Gastroesophageal sphincter (tissue), 4 donors: ENCODE measurements at regions not wholly inside any gene's neighbourhood (a gene's known extent, or its start where the extent isn't known, plus 50 kb on each side); places are given as distances from the start of the nearest gene placed in this dataset.

Experiments
- ATAC-seq: fragments of 150-250 bp; one replicate; pipeline ENCODE4 v1.9.1; 2016; ENCODE audit warnings: mild to moderate bottlenecking, moderate library complexity
- H3K27ac ChIP-seq, 4 donors: fragments of 200-600 bp; sonication (generic) in 3 of 4; 1 replicate in 3 of 4; 2 replicates in 1 of 4; pipeline ENCODE4 v1.5.1; 2016 to 2019
- H3K27me3 ChIP-seq: fragments of 200-600 bp; sonication (generic); one replicate; pipeline ENCODE4 v1.5.1; 2019
- H3K36me3 ChIP-seq, 2 donors: fragments of 200-600 bp; sonication (generic); one replicate each; pipeline ENCODE4 v1.5.1; 2019; ENCODE audit warnings: control low read depth in 1 of 2
- H3K4me1 ChIP-seq, 3 donors: fragments of 200-600 bp; sonication (generic); 1 replicate in 2 of 3; 2 replicates in 1 of 3; pipeline ENCODE4 v1.5.1; 2016 to 2019; ENCODE audit warnings: control low read depth in 2 of 3
- H3K4me3 ChIP-seq, 2 donors: fragments of 200-600 bp; sonication (generic); one replicate each; pipeline ENCODE4 v1.5.1; 2019; ENCODE audit warnings: mild to moderate bottlenecking in 1 of 2, moderate library complexity in 1 of 2
- H3K9me3 ChIP-seq, 3 donors: fragments of 200-600 bp; sonication (generic); one replicate each; pipeline ENCODE4 v1.5.1; 2017 to 2019; ENCODE audit warnings: control low read depth in 2 of 3
- EP300 ChIP-seq: sonication (generic); formaldehyde crosslinking; IDR thresholded peaks from one replicate; pipeline ENCODE4 v1.6.1; 2017; ENCODE audit warnings: antibody characterized with exemption, mild to moderate bottlenecking
- POLR2A ChIP-seq, 2 donors: fragments of 450-650 bp; IDR thresholded peaks; one replicate each; pipeline ENCODE4 v1.6.1; 2017; ENCODE audit warnings: antibody characterized with exemption in 2 of 2, mild to moderate bottlenecking in 2 of 2, moderate library complexity in 1 of 2
- POLR2AphosphoS5 ChIP-seq: sonication (generic); formaldehyde crosslinking; IDR thresholded peaks from one replicate; pipeline ENCODE4 v1.6.1; 2017; ENCODE audit warnings: antibody characterized with exemption
- WGBS, 2 donors: methylation state at CpG; one replicate each; pipeline ENCODE4 v1.1.5; 2018; ENCODE audit warnings: low coverage in 1 of 2; 5-methylcytosine and 5-hydroxymethylcytosine counted together
- TF ChIP-seq, protein P1 (sequence below), 4 experiments: fragments of 200-600 bp in 2 of 4; fragments of 450-650 bp in 2 of 4; sonication (generic) in 1 of 4; IDR thresholded peaks; one replicate each; pipeline ENCODE4 v1.5.1; 2017 to 2019; ENCODE audit warnings: antibody characterized with exemption in 4 of 4, mild to moderate bottlenecking in 2 of 4, moderate library complexity in 2 of 4

DNA sequence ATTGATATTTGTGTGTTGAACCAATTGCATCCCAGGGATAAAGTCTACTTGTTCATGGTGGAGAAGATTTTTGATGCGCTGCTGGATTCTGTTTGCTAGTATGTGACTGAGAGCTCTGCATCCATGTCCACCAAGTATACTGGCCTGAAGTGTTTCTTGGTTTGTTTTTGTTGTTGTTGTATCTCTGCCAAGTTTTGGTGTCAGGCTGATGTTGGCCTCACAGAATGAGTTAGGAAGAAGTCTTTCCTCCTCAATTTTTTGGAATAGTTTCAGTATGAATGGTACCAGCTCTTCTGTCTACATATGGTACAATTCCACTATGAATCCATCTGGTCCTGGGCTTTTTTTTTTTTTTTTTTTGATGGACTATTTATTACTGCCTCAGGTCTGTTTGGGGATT is 50.9 kb upstream of the OSTN start:
- no peak for ATAC-seq
- WGBS, 2 donors = 86 to 100% methylated on average over 1 of the region's 1 CpG
- Histone ChIP-seq H3K4me1 (no peaks in the 10 kb centered on the region), H3K27me3 (no peaks in the 10 kb centered on the region), H3K27ac (no peak overlapping the region), H3K4me3 (no peak overlapping the region), H3K36me3 (no peaks in the 10 kb centered on the region), H3K9me3 (no peaks in the 10 kb centered on the region)
- TF ChIP-seq EP300 (no peak), POLR2AphosphoS5 (no peak), POLR2A (IDR thresholded peaks at IDR 0.05) (no peak)
- TF ChIP-seq, protein P1, sequence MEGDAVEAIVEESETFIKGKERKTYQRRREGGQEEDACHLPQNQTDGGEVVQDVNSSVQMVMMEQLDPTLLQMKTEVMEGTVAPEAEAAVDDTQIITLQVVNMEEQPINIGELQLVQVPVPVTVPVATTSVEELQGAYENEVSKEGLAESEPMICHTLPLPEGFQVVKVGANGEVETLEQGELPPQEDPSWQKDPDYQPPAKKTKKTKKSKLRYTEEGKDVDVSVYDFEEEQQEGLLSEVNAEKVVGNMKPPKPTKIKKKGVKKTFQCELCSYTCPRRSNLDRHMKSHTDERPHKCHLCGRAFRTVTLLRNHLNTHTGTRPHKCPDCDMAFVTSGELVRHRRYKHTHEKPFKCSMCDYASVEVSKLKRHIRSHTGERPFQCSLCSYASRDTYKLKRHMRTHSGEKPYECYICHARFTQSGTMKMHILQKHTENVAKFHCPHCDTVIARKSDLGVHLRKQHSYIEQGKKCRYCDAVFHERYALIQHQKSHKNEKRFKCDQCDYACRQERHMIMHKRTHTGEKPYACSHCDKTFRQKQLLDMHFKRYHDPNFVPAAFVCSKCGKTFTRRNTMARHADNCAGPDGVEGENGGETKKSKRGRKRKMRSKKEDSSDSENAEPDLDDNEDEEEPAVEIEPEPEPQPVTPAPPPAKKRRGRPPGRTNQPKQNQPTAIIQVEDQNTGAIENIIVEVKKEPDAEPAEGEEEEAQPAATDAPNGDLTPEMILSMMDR (IDR thresholded peaks at IDR 0.05) = no peak

DNA sequence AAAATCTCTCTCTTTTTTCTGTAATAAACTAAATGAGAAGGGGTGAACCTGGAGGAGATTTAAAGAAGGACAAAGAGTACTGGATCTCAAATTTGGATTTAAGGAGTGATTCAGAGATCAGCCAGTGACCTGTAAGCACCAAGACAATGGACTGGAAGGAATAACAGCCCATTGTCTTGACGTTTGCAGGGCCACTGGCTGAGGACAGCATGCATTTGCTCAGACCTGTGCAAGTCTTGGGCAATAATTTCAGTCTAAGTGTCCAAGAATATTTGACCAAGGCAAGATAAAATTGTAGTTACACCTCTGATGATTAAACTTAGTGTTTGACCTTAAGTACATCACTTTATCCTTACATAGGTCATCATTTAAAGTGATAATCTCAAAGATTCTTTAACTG is 55.8 kb upstream of the OSTN start:
- 78% methylated on average over 1 of the region's 1 CpG; no CpG with 5 or more reads in 1 of the 2 donors for WGBS, 2 donors
- Histone ChIP-seq H3K27me3 (no peaks in the 10 kb centered on the region), H3K27ac (no peak overlapping the region), H3K9me3 (no peaks in the 10 kb centered on the region), H3K4me3 (no peak overlapping the region), H3K4me1 (no peaks in the 10 kb centered on the region), H3K36me3 (no peaks in the 10 kb centered on the region)
- no peak for TF ChIP-seq POLR2A (IDR thresholded peaks at IDR 0.05)
- no peak for TF ChIP-seq EP300
- no peak for TF ChIP-seq POLR2AphosphoS5
- no peak for ATAC-seq

DNA sequence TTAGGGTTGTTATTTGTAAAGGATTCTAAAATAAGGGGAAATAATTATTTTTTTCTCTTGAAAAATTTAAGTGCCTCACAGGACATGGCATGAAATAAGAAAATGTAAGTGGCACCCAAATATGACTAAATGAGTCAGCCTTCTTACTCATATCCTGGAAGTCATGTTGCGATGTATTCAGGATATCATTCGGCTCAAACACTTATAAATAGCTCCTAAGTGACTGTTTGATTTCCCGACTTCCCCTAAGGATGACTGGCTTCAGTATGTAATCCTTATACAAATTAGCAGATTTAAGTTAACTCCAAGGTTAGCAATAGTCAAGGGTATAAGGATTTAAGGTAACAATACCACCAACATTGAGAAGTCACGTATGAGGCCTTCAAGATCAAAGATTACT is 57.3 kb upstream of the OSTN start:
- H3K27me3 ChIP-seq = no peaks in the 10 kb centered on the region
- H3K4me1 ChIP-seq = no peaks in the 10 kb centered on the region
- no peak overlapping the region for H3K27ac ChIP-seq
- no peak for TF ChIP-seq EP300
- no peak for TF ChIP-seq POLR2A (IDR thresholded peaks at IDR 0.05)
- TF ChIP-seq, protein P1 (IDR thresholded peaks at IDR 0.05) = no peak
- no peak for TF ChIP-seq POLR2AphosphoS5
- H3K9me3 ChIP-seq = no peaks in the 10 kb centered on the region
- H3K4me3 ChIP-seq = no peak overlapping the region
- H3K36me3 ChIP-seq = no peaks in the 10 kb centered on the region
- ATAC-seq = no peak
- 56 to 66% methylated on average over 4 of the region's 4 CpGs for WGBS, 2 donors

DNA sequence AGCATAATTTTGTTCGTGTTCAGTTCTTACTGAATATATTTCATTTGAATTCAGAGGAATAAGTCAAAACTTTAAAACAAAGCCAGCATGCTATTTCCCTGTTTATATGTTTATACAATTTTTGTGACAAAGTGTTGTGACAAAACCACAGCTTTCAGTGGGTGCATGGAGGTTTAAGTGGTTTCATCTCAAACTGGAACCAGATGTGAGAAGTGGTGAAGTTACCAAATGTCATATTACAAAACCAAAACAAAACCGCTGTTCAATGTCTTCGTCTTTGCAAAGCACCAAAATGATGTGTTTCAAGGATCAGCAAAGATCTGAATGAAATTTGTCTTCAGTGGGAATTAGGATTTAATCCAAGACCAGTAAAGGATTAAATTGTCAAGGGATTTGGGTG is 59.3 kb upstream of the OSTN start:
- Histone ChIP-seq H3K4me3 (no peak overlapping the region), H3K36me3 (no peaks in the 10 kb centered on the region), H3K27me3 (no peaks in the 10 kb centered on the region), H3K27ac (no peak overlapping the region), H3K9me3 (no peaks in the 10 kb centered on the region), H3K4me1 (no peaks in the 10 kb centered on the region)
- ATAC-seq = no peak
- no peak for TF ChIP-seq POLR2AphosphoS5
- 57 to 73% methylated on average over 3 of the region's 3 CpGs for WGBS, 2 donors

DNA sequence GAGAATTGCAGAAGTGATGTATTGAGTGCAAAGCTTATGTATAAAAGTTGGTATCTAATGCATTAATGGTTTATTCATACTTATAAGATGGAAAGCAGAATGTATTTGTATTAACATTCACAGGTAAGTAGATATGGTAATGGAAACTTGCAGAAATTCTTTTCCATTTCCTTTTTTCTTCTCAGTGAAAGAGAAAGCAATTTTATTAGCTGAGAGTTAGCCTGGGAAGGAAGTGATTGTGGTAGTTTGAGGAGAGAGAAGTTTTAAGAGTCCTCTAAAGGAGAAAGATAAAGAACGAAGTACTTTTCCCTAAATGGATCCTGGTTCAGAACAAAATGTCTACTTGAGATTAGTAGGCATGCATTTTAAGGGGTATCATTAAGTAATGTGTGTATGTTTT is 60.1 kb upstream of the OSTN start:
- Histone ChIP-seq H3K27me3 (no peaks in the 10 kb centered on the region), H3K4me1 (no peaks in the 10 kb centered on the region), H3K36me3 (no peaks in the 10 kb centered on the region), H3K4me3 (no peak overlapping the region), H3K27ac (no peak overlapping the region), H3K9me3 (no peaks in the 10 kb centered on the region)
- WGBS, 2 donors = 63 to 70% methylated on average over 1 of the region's 1 CpG
- TF ChIP-seq POLR2AphosphoS5 (no peak), EP300 (no peak), POLR2A (IDR thresholded peaks at IDR 0.05) (no peak)
- TF ChIP-seq, protein P1 (IDR thresholded peaks at IDR 0.05) = no peak
- ATAC-seq = no peak

DNA sequence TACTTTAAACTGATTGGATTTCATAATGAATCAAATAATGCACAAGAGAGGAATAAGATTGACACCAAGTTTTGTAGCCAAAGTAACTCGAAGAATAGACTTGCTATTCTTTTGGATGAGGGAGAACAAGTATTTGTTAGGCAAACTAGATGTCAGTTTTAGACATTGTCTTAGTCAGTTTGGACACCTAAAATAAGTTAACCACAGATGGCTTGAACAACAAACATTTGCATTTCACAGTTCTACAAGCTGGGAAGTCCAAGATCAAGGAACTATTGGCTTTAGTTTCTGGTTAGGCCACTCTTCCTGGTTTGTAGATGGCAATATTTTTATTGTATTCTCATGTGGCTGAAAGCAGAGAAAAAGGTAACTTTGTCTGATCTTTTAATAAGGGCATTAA is 61.3 kb upstream of the OSTN start:
- TF ChIP-seq POLR2AphosphoS5 = no peak
- TF ChIP-seq, protein P1 (IDR thresholded peaks at IDR 0.05) = no peak
- no peak for TF ChIP-seq POLR2A (IDR thresholded peaks at IDR 0.05)
- TF ChIP-seq EP300 = no peak
- no peaks in the 10 kb centered on the region for H3K27me3 ChIP-seq
- H3K27ac ChIP-seq = no peak overlapping the region
- H3K9me3 ChIP-seq = no peaks in the 10 kb centered on the region
- ATAC-seq = no peak
- H3K36me3 ChIP-seq = no peaks in the 10 kb centered on the region
- 94% methylated on average over 1 of the region's 1 CpG for WGBS, 2 donors
- H3K4me3 ChIP-seq = no peak overlapping the region
- H3K4me1 ChIP-seq = no peaks in the 10 kb centered on the region
